ENCODE measurements at regions not wholly inside any gene's neighbourhood (a gene's known extent, or its start where the extent isn't known, plus 50 kb on each side); places are given as distances from the start of the nearest gene placed in this dataset.

GRCh38 chr3:188092648-188093047, 61.3 kb upstream of the LPP start:
- TF ChIP-seq CTCF (IDR thresholded peaks at IDR 0.05 in 4 of 5, conservative IDR thresholded peaks at IDR 0.05 in 1 of 5) (no peak), POLR2A (IDR thresholded peaks at IDR 0.05) (no peak)

All from gastrocnemius medialis (tissue), 4 donors.